HCT116 (cell line): ENCODE measurements at regions not wholly inside any gene's neighbourhood (a gene's known extent, or its start where the extent isn't known, plus 50 kb on each side); places are given as distances from the start of the nearest gene placed in this dataset.

Source experiments
- ATAC-seq: fragments of 200-7000 bp; cut with Tn5 transposase; 2 replicates; pipeline ENCODE4 v1.9.1; 2020; ENCODE audit warnings: mild to moderate bottlenecking, moderate library complexity
- BruUV-seq: library from RNA; stranded (reverse); fragments of 400-500 nt; replicated peaks from 2 replicates; lab custom pipeline; 2021; lab: Mats Ljungman, UMichigan
- CTCF ChIA-PET: fragments of 300-600 bp; sonication (Branson Sonifier 250); formaldehyde crosslinking; loops from one replicate; lab custom pipeline; 2021; ENCODE audit warnings: antibody characterized with exemption; lab: Charles Lee
- POLR2A ChIA-PET: fragments of 300-600, 350-600 bp; sonication (Branson Sonifier 250); formaldehyde crosslinking; loops from one replicate; lab custom pipeline; 2021; ENCODE audit warnings: antibody characterized with exemption; lab: Charles Lee
- RAD21 ChIA-PET, 2 experiments: fragments of 300-600 bp; sonication (Branson Sonifier 250); formaldehyde crosslinking; loops; one replicate each; lab custom pipeline; 2023; ENCODE audit warnings: low total read pairs in 2 of 2; ENCODE audit not compliant: uncharacterized antibody in 2 of 2, unreplicated experiment in 2 of 2, low non-redundant PET in 1 of 2; lab: Charles Lee
- DNase-seq: peaks from one replicate; pipeline ENCODE4 v3.0.0-alpha.2; 2010; ENCODE audit warnings: low read depth, low spot score
- H2AFZ ChIP-seq: fragments of 200-600 bp; shearing (Covaris generic), sonication (generic); 2 replicates; pipeline ENCODE4 v1.6.1; 2017; ENCODE audit warnings: low read depth, mixed run types, mixed read lengths, antibody characterized with exemption, low read length; ENCODE audit not compliant: poor library complexity, severe bottlenecking
- H3K27ac ChIP-seq: 2 replicates; pipeline ENCODE4 v1.5.1; 2012; ENCODE audit warnings: low read depth, low read length
- H3K27me3 ChIP-seq: fragments of 200-600 bp; sonication (generic); 2 replicates; pipeline ENCODE4 v1.6.1; 2016; ENCODE audit warnings: mixed run types, low read length, mixed read lengths; ENCODE audit not compliant: insufficient read depth
- H3K36me3 ChIP-seq, 2 experiments: fragments of 200-500 bp in 1 of 2; fragments of 200-600 bp in 1 of 2; sonication (Bioruptor generic) in 1 of 2; sonication (generic) in 1 of 2; 2 replicates each; pipeline versions ENCODE4 v1.5.1 to v1.6.1; 2014 to 2016; ENCODE audit warnings: low read length in 2 of 2, inconsistent platforms in 1 of 2, mixed read lengths in 1 of 2, mixed run types in 1 of 2; ENCODE audit not compliant: insufficient read depth in 2 of 2, control insufficient read depth in 1 of 2
- H3K4me1 ChIP-seq, 2 experiments: fragments of 200-600 bp in 1 of 2; sonication (generic) in 1 of 2; 2 replicates each; pipeline versions ENCODE4 v1.5.1 to v1.6.1; 2012 to 2017; ENCODE audit warnings: low read length in 2 of 2, inconsistent platforms in 1 of 2, mild to moderate bottlenecking in 1 of 2, mixed read lengths in 1 of 2, mixed run types in 1 of 2, moderate library complexity in 1 of 2; ENCODE audit not compliant: insufficient read depth in 2 of 2, control insufficient read depth in 1 of 2
- H3K4me2 ChIP-seq: fragments of 200-600 bp; sonication (generic); 2 replicates; pipeline ENCODE4 v1.6.1; 2017; ENCODE audit warnings: mixed run types, low read length, mixed read lengths
- H3K4me3 ChIP-seq, 2 experiments: fragments of 200-600 bp in 1 of 2; sonication (generic) in 1 of 2; replicated peaks in 1 of 2; 2 replicates each; pipeline ENCODE4 v1.5.1; 2011 to 2016; ENCODE audit warnings: low read length in 2 of 2, control low read depth in 1 of 2, low read depth in 1 of 2, mild to moderate bottlenecking in 1 of 2, mixed read lengths in 1 of 2, mixed run types in 1 of 2
- H3K79me2 ChIP-seq: fragments of 200-600 bp; sonication (generic); 2 replicates; pipeline ENCODE4 v1.6.1; 2017; ENCODE audit warnings: mild to moderate bottlenecking, mixed run types, low read length, moderate library complexity, mixed read lengths; ENCODE audit not compliant: insufficient read depth
- H3K9ac ChIP-seq: fragments of 200-600 bp; sonication (generic); 2 replicates; pipeline ENCODE4 v1.6.1; 2016; ENCODE audit warnings: low read length, mixed read lengths
- H3K9me2 ChIP-seq: fragments of 200-600 bp; sonication (generic), shearing (Covaris generic); 2 replicates; pipeline ENCODE4 v1.6.1; 2017; ENCODE audit warnings: mixed run types, mild to moderate bottlenecking, moderate library complexity; ENCODE audit not compliant: insufficient read depth
- H3K9me3 ChIP-seq, 2 experiments: fragments of 200-500 bp in 1 of 2; fragments of 200-600 bp in 1 of 2; sonication (Bioruptor generic) in 1 of 2; sonication (generic) in 1 of 2; 2 replicates each; pipeline ENCODE4 v1.6.1; 2014 to 2017; ENCODE audit warnings: low read length in 2 of 2, mixed read lengths in 2 of 2, inconsistent platforms in 1 of 2, low read depth in 1 of 2, mild to moderate bottlenecking in 1 of 2, mixed run types in 1 of 2, moderate library complexity in 1 of 2; ENCODE audit not compliant: control insufficient read depth in 1 of 2, insufficient read depth in 1 of 2
- H4K20me1 ChIP-seq: fragments of 200-600 bp; sonication (generic), shearing (Covaris generic); 2 replicates; pipeline ENCODE4 v1.6.1; 2017; ENCODE audit warnings: mixed run types, mild to moderate bottlenecking, moderate library complexity; ENCODE audit not compliant: insufficient read depth
- EGR1 ChIP-seq: IDR thresholded peaks from 2 replicates; pipeline ENCODE4 v1.6.1; 2012; ENCODE audit warnings: low read depth
- ELF1 ChIP-seq: IDR thresholded peaks from 2 replicates; pipeline ENCODE4 v1.6.1; 2012; ENCODE audit warnings: low read depth, borderline replicate concordance
- EZH2 ChIP-seq: fragments of 200-600 bp; sonication (generic); IDR thresholded peaks from 2 replicates; pipeline ENCODE4 v1.6.1; 2017; ENCODE audit warnings: antibody characterized with exemption, mixed run types
- EZH2phosphoT487 ChIP-seq: fragments of 200-600 bp; IDR thresholded peaks from 2 replicates; pipeline ENCODE4 v1.6.1; 2018; ENCODE audit warnings: antibody characterized with exemption, borderline replicate concordance
- FOSL1 ChIP-seq: IDR thresholded peaks from 2 replicates; pipeline ENCODE4 v1.6.1; 2012; ENCODE audit warnings: low read depth
- JUND ChIP-seq: IDR thresholded peaks from 2 replicates; pipeline ENCODE4 v1.6.1; 2012
- POLR2A ChIP-seq: IDR thresholded peaks from 2 replicates; pipeline ENCODE4 v1.7.0; 2011; ENCODE audit warnings: borderline replicate concordance; ENCODE audit not compliant: insufficient read depth, insufficient read length; ENCODE audit errors: extremely low read depth
- POLR2AphosphoS5 ChIP-seq: IDR thresholded peaks from 2 replicates; pipeline ENCODE4 v1.6.1; 2011; ENCODE audit warnings: mild to moderate bottlenecking, low read depth, low read length, moderate library complexity
- RAD21 ChIP-seq: IDR thresholded peaks from 2 replicates; pipeline ENCODE4 v1.6.1; 2012; ENCODE audit warnings: low read depth, mild to moderate bottlenecking
- SIN3A ChIP-seq: IDR thresholded peaks from 2 replicates; pipeline ENCODE4 v1.6.1; 2012; ENCODE audit warnings: low read depth
- SP1 ChIP-seq: IDR thresholded peaks from 2 replicates; pipeline ENCODE4 v1.6.1; 2012; ENCODE audit warnings: low read depth
- SRF ChIP-seq: IDR thresholded peaks from 2 replicates; pipeline ENCODE4 v1.6.1; 2012; ENCODE audit warnings: low read depth
- YY1 ChIP-seq: IDR thresholded peaks from 2 replicates; pipeline ENCODE4 v1.6.1; 2011; ENCODE audit warnings: low read length, low read depth, moderate library complexity, mild to moderate bottlenecking; ENCODE audit not compliant: insufficient replicate concordance; ENCODE audit errors: extremely low read depth
- ZFX ChIP-seq: fragments of 450-650 bp; IDR thresholded peaks from 2 replicates; pipeline ENCODE4 v1.6.1; 2017
- ZNF274 ChIP-seq: fragments of 200-500 bp; sonication (Bioruptor generic); IDR thresholded peaks from 2 replicates; pipeline ENCODE4 v1.6.1; 2014; ENCODE audit warnings: mild to moderate bottlenecking, low read depth, low read length, inconsistent platforms
- intact Hi-C: fragments of 100-400 bp; cut with micrococcal nuclease; formaldehyde crosslinking; loops from 2 replicates; pipeline ENCODE4 v1.10.0; 2022
- TF ChIP-seq, protein P1 (sequence below): IDR thresholded peaks from 2 replicates; pipeline ENCODE4 v1.6.1; 2012; ENCODE audit warnings: low read depth
- TF ChIP-seq, protein P2 (sequence below): IDR thresholded peaks from 2 replicates; pipeline ENCODE4 v1.6.1; 2012

DNA sequence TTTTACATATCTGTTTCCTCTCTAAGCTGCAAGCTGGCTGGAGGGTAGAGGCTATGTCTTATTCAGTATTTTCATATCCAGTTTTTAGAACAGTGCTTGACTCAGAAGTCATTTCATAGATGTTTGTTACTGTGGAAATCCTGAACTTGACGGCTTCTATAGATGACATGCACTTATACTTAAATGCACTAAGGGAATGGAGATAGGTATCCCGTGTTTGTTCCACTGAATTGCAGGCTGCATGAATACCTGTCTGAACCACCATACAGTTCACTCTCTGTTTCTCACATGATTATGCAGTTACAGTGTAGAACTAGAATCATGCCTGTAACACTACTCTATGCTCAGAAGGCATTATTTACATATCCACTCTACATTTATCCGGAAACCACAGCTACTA, 417.1 kb downstream of the MTX2 start:
- no peak for TF ChIP-seq EGR1
- TF ChIP-seq FOSL1, result no peak
- no peak for TF ChIP-seq JUND
- no peak for TF ChIP-seq POLR2A
- no peak for TF ChIP-seq SP1
- no peak for TF ChIP-seq RAD21
- TF ChIP-seq EZH2, result no peak
- TF ChIP-seq ZNF274, result no peak
- no peak for TF ChIP-seq SRF
- TF ChIP-seq ELF1, result no peak
- TF ChIP-seq, protein P1, sequence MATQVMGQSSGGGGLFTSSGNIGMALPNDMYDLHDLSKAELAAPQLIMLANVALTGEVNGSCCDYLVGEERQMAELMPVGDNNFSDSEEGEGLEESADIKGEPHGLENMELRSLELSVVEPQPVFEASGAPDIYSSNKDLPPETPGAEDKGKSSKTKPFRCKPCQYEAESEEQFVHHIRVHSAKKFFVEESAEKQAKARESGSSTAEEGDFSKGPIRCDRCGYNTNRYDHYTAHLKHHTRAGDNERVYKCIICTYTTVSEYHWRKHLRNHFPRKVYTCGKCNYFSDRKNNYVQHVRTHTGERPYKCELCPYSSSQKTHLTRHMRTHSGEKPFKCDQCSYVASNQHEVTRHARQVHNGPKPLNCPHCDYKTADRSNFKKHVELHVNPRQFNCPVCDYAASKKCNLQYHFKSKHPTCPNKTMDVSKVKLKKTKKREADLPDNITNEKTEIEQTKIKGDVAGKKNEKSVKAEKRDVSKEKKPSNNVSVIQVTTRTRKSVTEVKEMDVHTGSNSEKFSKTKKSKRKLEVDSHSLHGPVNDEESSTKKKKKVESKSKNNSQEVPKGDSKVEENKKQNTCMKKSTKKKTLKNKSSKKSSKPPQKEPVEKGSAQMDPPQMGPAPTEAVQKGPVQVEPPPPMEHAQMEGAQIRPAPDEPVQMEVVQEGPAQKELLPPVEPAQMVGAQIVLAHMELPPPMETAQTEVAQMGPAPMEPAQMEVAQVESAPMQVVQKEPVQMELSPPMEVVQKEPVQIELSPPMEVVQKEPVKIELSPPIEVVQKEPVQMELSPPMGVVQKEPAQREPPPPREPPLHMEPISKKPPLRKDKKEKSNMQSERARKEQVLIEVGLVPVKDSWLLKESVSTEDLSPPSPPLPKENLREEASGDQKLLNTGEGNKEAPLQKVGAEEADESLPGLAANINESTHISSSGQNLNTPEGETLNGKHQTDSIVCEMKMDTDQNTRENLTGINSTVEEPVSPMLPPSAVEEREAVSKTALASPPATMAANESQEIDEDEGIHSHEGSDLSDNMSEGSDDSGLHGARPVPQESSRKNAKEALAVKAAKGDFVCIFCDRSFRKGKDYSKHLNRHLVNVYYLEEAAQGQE, result no peak
- TF ChIP-seq, protein P2, sequence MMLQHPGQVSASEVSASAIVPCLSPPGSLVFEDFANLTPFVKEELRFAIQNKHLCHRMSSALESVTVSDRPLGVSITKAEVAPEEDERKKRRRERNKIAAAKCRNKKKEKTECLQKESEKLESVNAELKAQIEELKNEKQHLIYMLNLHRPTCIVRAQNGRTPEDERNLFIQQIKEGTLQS, result no peak
- TF ChIP-seq ZFX, result no peak
- no peak for TF ChIP-seq EZH2phosphoT487
- TF ChIP-seq POLR2AphosphoS5, result no peak
- TF ChIP-seq YY1, result no peak
- TF ChIP-seq SIN3A, result no peak
- ChIA-PET POLR2A (no interaction called here), CTCF (interaction anchor here (1.1 to 1.3 kb wide), 2 partner anchors 32 to 559 kb away, joined by 3 to 7 read pairs; no protein-coding TSS in a partner anchor), RAD21 (no interaction called here)
- no peaks in the 10 kb centered on the region for H3K79me2 ChIP-seq
- H3K27me3 ChIP-seq, result peaks cover 78% of the 10 kb centered on the region
- H3K9ac ChIP-seq, result no peak overlapping the region
- ATAC-seq (no peak), DNase-seq (no peak)
- BruUV-seq, result no TSS peak
- H3K4me1 ChIP-seq, result no peaks in the 10 kb centered on the region
- H3K9me2 ChIP-seq, result no peaks in the 10 kb centered on the region
- intact Hi-C loops, result loop anchor here (10.0 kb wide), 1 partner anchor 458 kb away; no protein-coding TSS in a partner anchor
- H3K9me3 ChIP-seq, result no peaks in the 10 kb centered on the region
- H2AFZ ChIP-seq, result no peak overlapping the region
- no peaks in the 10 kb centered on the region for H3K36me3 ChIP-seq
- no peak overlapping the region for H3K4me2 ChIP-seq
- H4K20me1 ChIP-seq, result no peaks in the 10 kb centered on the region
- no peak overlapping the region for H3K4me3 ChIP-seq
- no peak overlapping the region for H3K27ac ChIP-seq
